HEK293 (cell line): ENCODE measurements at regions not wholly inside any gene's neighbourhood (a gene's known extent, or its start where the extent isn't known, plus 50 kb on each side); places are given as distances from the start of the nearest gene placed in this dataset.

Source experiments
- GLI2 ChIP-seq: fragments of 450-650 bp; formaldehyde crosslinking; IDR thresholded peaks from 2 replicates; pipeline ENCODE4; 2017; ENCODE audit warnings: missing biosample characterization, missing genetic modification characterization, low read depth, borderline replicate concordance
- ZBTB21 ChIP-seq: fragments of 450-650 bp; formaldehyde crosslinking; IDR thresholded peaks from 2 replicates; pipeline ENCODE4 v1.5.1; 2017; ENCODE audit warnings: missing biosample characterization, missing genetic modification characterization
- ZSCAN30 ChIP-seq: fragments of 450-650 bp; IDR thresholded peaks from 2 replicates; pipeline ENCODE4 v1.5.1; 2018; ENCODE audit warnings: missing biosample characterization, mild to moderate bottlenecking, missing genetic modification characterization, moderate library complexity

GRCh38 chr18:76281565-76281964 is 213.5 kb downstream of the ZNF516 start:
- TF ChIP-seq ZSCAN30 (no peak), ZBTB21 (no peak), GLI2 (no peak)
